H1 (cell line): ENCODE measurements at regions not wholly inside any gene's neighbourhood (a gene's known extent, or its start where the extent isn't known, plus 50 kb on each side); places are given as distances from the start of the nearest gene placed in this dataset.

Experiments
- CTCF ChIA-PET: fragments of 300-600 bp; sonication (Branson Sonifier 250); formaldehyde crosslinking; loops from one replicate; lab custom pipeline; 2021; ENCODE audit not compliant: partially characterized antibody; lab: Charles Lee
- POLR2A ChIA-PET: fragments of 300-600 bp; sonication (Branson Sonifier 250); formaldehyde crosslinking; loops from one replicate; lab custom pipeline; 2021; ENCODE audit warnings: inconsistent platforms; ENCODE audit not compliant: partially characterized antibody; lab: Charles Lee
- DNase-seq, 2 experiments: peaks; one replicate each; pipeline versions ENCODE4 v3.0.0 to v3.0.0-alpha.2; 2010 to 2022; ENCODE audit warnings: low spot score in 2 of 2, low read depth in 1 of 2, mixed read lengths in 1 of 2
- FAIRE-seq: peaks from 2 replicates; lab custom pipeline; 2011; peaks lifted over from hg19 to GRCh38; lab: Jason Lieb, UNC
- H2AFZ ChIP-seq: 2 replicates; pipeline ENCODE4 v1.8.1; 2012; ENCODE audit warnings: low read length, inconsistent platforms
- H2AK5ac ChIP-seq: 2 replicates; pipeline ENCODE4 v1.6.1; 2013; ENCODE audit warnings: low read depth, low read length
- H2BK120ac ChIP-seq: replicated peaks from 2 replicates; pipeline ENCODE3; 2013; ENCODE audit warnings: low read depth, low read length, inconsistent platforms
- H2BK12ac ChIP-seq: 2 replicates; pipeline ENCODE4 v1.6.1; 2013; ENCODE audit warnings: low read depth, low read length
- H2BK15ac ChIP-seq: 2 replicates; pipeline ENCODE4 v1.6.1; 2013; ENCODE audit warnings: low read length
- H2BK20ac ChIP-seq: 2 replicates; pipeline ENCODE4 v1.6.1; 2013; ENCODE audit warnings: low read length
- H2BK5ac ChIP-seq: 2 replicates; pipeline ENCODE4 v1.6.1; 2013; ENCODE audit warnings: low read depth, low read length
- H3K14ac ChIP-seq: 2 replicates; pipeline ENCODE4 v1.6.1; 2013; ENCODE audit warnings: inconsistent platforms; ENCODE audit not compliant: insufficient read length
- H3K18ac ChIP-seq: 2 replicates; pipeline ENCODE4 v1.6.1; 2013; ENCODE audit warnings: low read length; ENCODE audit errors: extremely low read depth
- H3K23ac ChIP-seq: 2 replicates; pipeline ENCODE4 v1.6.1; 2013; ENCODE audit warnings: inconsistent platforms; ENCODE audit not compliant: insufficient read length
- H3K23me2 ChIP-seq: 2 replicates; pipeline ENCODE4 v1.6.1; 2013; ENCODE audit warnings: low read depth, low read length
- H3K27ac ChIP-seq: 2 replicates; pipeline ENCODE4 v1.6.1; 2011; ENCODE audit warnings: low read depth, low read length, inconsistent platforms
- H3K27me3 ChIP-seq, 4 experiments: replicated peaks in 1 of 4; 1 replicate in 1 of 4; 2 replicates in 3 of 4; pipeline versions ENCODE4 v1.6.1 to v1.8.1; 2011 to 2013; ENCODE audit warnings: low read length in 3 of 4, mild to moderate bottlenecking in 3 of 4, inconsistent platforms in 2 of 4, mixed read lengths in 2 of 4, moderate library complexity in 1 of 4; ENCODE audit not compliant: control insufficient read depth in 3 of 4, insufficient read depth in 3 of 4; ENCODE audit errors: extremely low read depth in 1 of 4
- H3K36me3 ChIP-seq, 4 experiments: 2 replicates each; pipeline versions ENCODE4 v1.6.1 to v1.8.1; 2011 to 2013; ENCODE audit warnings: mild to moderate bottlenecking in 4 of 4, low read length in 3 of 4, moderate library complexity in 2 of 4, control low read depth in 1 of 4, inconsistent platforms in 1 of 4; ENCODE audit not compliant: insufficient read depth in 4 of 4, control insufficient read depth in 2 of 4
- H3K4ac ChIP-seq: replicated peaks from 2 replicates; pipeline ENCODE3; 2013; ENCODE audit warnings: low read length, low read depth, mixed read lengths, inconsistent platforms; ENCODE audit not compliant: insufficient read length
- H3K4me1 ChIP-seq, 4 experiments: replicated peaks in 1 of 4; 1 replicate in 1 of 4; 2 replicates in 3 of 4; pipeline versions ENCODE4 v1.6.1 to v1.8.1; 2011 to 2013; ENCODE audit warnings: low read length in 3 of 4, inconsistent platforms in 2 of 4, mixed read lengths in 1 of 4; ENCODE audit not compliant: insufficient read depth in 4 of 4, control insufficient read depth in 3 of 4
- H3K4me2 ChIP-seq, 2 experiments: 2 replicates each; pipeline versions ENCODE4 v1.6.1 to v1.8.1; 2011 to 2013; ENCODE audit warnings: low read depth in 2 of 2, low read length in 2 of 2, control low read depth in 1 of 2, inconsistent platforms in 1 of 2, mild to moderate bottlenecking in 1 of 2; ENCODE audit not compliant: insufficient read depth in 1 of 2
- H3K4me3 ChIP-seq, 4 experiments: fragments of 200-600, 300-600 bp in 1 of 4; sonication (generic), shearing (Covaris generic), sonication (Bioruptor Twin) in 1 of 4; 2 replicates each; pipeline versions ENCODE4 v1.5.1 to v1.8.1; 2011 to 2016; ENCODE audit warnings: low read length in 4 of 4, low read depth in 3 of 4, control low read depth in 2 of 4, inconsistent platforms in 2 of 4, mild to moderate bottlenecking in 2 of 4, mixed read lengths in 1 of 4, moderate library complexity in 1 of 4; ENCODE audit not compliant: insufficient read depth in 2 of 4; ENCODE audit errors: extremely low read depth in 1 of 4
- H3K56ac ChIP-seq: replicated peaks from 2 replicates; pipeline ENCODE3; 2013; ENCODE audit warnings: low read depth, mild to moderate bottlenecking, mixed read lengths, low read length, inconsistent platforms; ENCODE audit not compliant: insufficient read length
- H3K79me1 ChIP-seq: 2 replicates; pipeline ENCODE4 v1.6.1; 2013; ENCODE audit warnings: low read depth, low read length, control low read depth
- H3K79me2 ChIP-seq, 2 experiments: 2 replicates each; pipeline versions ENCODE4 v1.6.1 to v1.8.1; 2012 to 2013; ENCODE audit warnings: low read length in 2 of 2, mild to moderate bottlenecking in 2 of 2, inconsistent platforms in 1 of 2; ENCODE audit not compliant: insufficient read depth in 2 of 2, control insufficient read depth in 1 of 2
- H3K9ac ChIP-seq, 4 experiments: replicated peaks in 1 of 4; 1 replicate in 1 of 4; 2 replicates in 3 of 4; pipeline versions ENCODE4 v1.6.1 to v1.8.1; 2011 to 2013; ENCODE audit warnings: low read depth in 3 of 4, low read length in 3 of 4, control low read depth in 2 of 4, mild to moderate bottlenecking in 2 of 4, moderate library complexity in 2 of 4, inconsistent platforms in 1 of 4; ENCODE audit errors: extremely low read depth in 1 of 4
- H3K9me3 ChIP-seq, 2 experiments: 2 replicates each; pipeline versions ENCODE4 v1.6.1 to v1.8.1; 2012 to 2013; ENCODE audit warnings: mild to moderate bottlenecking in 2 of 2, moderate library complexity in 2 of 2, control low read depth in 1 of 2, inconsistent platforms in 1 of 2, low read depth in 1 of 2, low read length in 1 of 2, mixed read lengths in 1 of 2; ENCODE audit not compliant: insufficient read depth in 2 of 2
- H4K20me1 ChIP-seq, 2 experiments: replicated peaks in 1 of 2; 2 replicates each; pipeline versions ENCODE3 to v1.8.1; 2011 to 2013; ENCODE audit warnings: inconsistent platforms in 2 of 2, low read length in 2 of 2, mild to moderate bottlenecking in 1 of 2; ENCODE audit not compliant: insufficient read depth in 2 of 2, control insufficient read depth in 1 of 2
- H4K5ac ChIP-seq: 2 replicates; pipeline ENCODE4 v1.6.1; 2013; ENCODE audit warnings: low read length, low read depth, mixed read lengths, inconsistent platforms; ENCODE audit not compliant: insufficient read length
- H4K8ac ChIP-seq: 2 replicates; pipeline ENCODE4 v1.8.0; 2013; ENCODE audit warnings: mild to moderate bottlenecking, moderate library complexity, low read length, inconsistent platforms; ENCODE audit not compliant: insufficient read depth; ENCODE audit errors: extremely low read depth
- H4K91ac ChIP-seq: replicated peaks from 2 replicates; pipeline ENCODE3; 2013; ENCODE audit warnings: low read length, mixed read lengths, inconsistent platforms; ENCODE audit not compliant: insufficient read length
- BACH1 ChIP-seq: IDR thresholded peaks from 2 replicates; pipeline ENCODE4 v1.6.1; 2012; ENCODE audit warnings: low read length, improper control_type of control experiment
- BRCA1 ChIP-seq: IDR thresholded peaks from 2 replicates; pipeline ENCODE4 v1.6.1; 2012; ENCODE audit warnings: low read depth, low read length, improper control_type of control experiment
- CHD2 ChIP-seq: IDR thresholded peaks from 2 replicates; pipeline ENCODE4 v1.6.1; 2012; ENCODE audit warnings: low read length, improper control_type of control experiment
- EZH2 ChIP-seq: fragments of 200-600 bp; sonication (generic); IDR thresholded peaks from 2 replicates; pipeline ENCODE4 v1.7.1; 2012; ENCODE audit warnings: low read depth, mild to moderate bottlenecking, moderate library complexity, low read length, inconsistent platforms; ENCODE audit not compliant: severe bottlenecking
- HDAC6 ChIP-seq: IDR thresholded peaks from one replicate; pipeline ENCODE4 v1.7.1; 2012; ENCODE audit warnings: low read depth, mild to moderate bottlenecking, inconsistent platforms, low read length, moderate library complexity
- KDM4A ChIP-seq: IDR thresholded peaks from one replicate; pipeline ENCODE4 v1.7.1; 2012; ENCODE audit warnings: low read depth, mild to moderate bottlenecking, moderate library complexity, low read length, inconsistent platforms; ENCODE audit not compliant: severe bottlenecking
- MAFK ChIP-seq: IDR thresholded peaks from 2 replicates; pipeline ENCODE4 v1.6.1; 2012; ENCODE audit warnings: low read depth, mild to moderate bottlenecking, improper control_type of control experiment, low read length
- RXRA ChIP-seq: IDR thresholded peaks from 2 replicates; pipeline ENCODE4 v1.6.1; 2011; ENCODE audit warnings: low read depth, mild to moderate bottlenecking, low read length, moderate library complexity; ENCODE audit not compliant: insufficient read depth
- SIN3A ChIP-seq, 2 experiments: IDR thresholded peaks in 1 of 2; conservative IDR thresholded peaks in 1 of 2; 2 replicates each; pipeline ENCODE4 v1.6.1; 2011 to 2012; ENCODE audit warnings: low read length in 2 of 2, improper control_type of control experiment in 1 of 2, low read depth in 1 of 2, mild to moderate bottlenecking in 1 of 2
- WGBS, 2 experiments: shearing (Covaris generic) in 1 of 2; methylation state at CpG; one replicate each; pipeline versions ENCODE4 v1.1.6 to v1.1.7; 2013 to 2015; ENCODE audit warnings: low lambda C conversion rate in 2 of 2, mixed read lengths in 2 of 2, inconsistent platforms in 1 of 2, low coverage in 1 of 2, missing lambda C conversion rate in 1 of 2; ENCODE audit not compliant: insufficient replicate concordance in 2 of 2, insufficient coverage in 1 of 2, insufficient read length in 1 of 2; ENCODE audit errors: extremely low coverage in 1 of 2, missing lambda C conversion rate in 1 of 2; 5-methylcytosine and 5-hydroxymethylcytosine counted together

DNA sequence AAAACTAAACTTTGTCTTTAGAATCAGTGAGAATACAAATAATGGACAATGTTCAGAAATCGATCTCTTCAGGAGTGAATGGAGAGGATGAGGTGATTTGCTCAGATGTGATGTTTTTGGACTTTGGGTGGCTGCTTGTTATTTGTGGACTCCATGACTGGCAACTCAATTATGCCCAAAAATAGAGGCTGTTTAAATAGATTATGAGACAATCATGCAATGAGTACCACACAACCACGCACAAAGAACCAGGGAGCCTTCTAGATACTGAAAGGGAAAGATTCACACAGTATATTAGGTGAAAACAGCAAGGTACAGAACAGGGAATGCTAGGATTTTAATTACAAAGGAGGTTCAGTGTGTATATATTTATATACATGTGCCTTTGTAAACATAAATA, 141.3 kb upstream of the ANK3 start:
- H3K4me2 ChIP-seq, result no peak overlapping the region
- no peaks in the 10 kb centered on the region for H3K79me1 ChIP-seq
- no peak overlapping the region for H3K56ac ChIP-seq
- DNase-seq (no peak), FAIRE-seq (no peak)
- H2BK12ac ChIP-seq, result no peak overlapping the region
- H4K5ac ChIP-seq, result no peak overlapping the region
- 96% methylated on average over 2 of the region's 2 CpGs; no CpG with 5 or more reads in 1 of the 2 experiments for WGBS, 2 experiments
- H3K18ac ChIP-seq, result no peak overlapping the region
- H3K14ac ChIP-seq, result no peak overlapping the region
- H4K91ac ChIP-seq, result no peak overlapping the region
- H2AK5ac ChIP-seq, result no peak overlapping the region
- H3K36me3 ChIP-seq, result no peaks in the 10 kb centered on the region
- no peak overlapping the region for H2BK120ac ChIP-seq
- H4K8ac ChIP-seq, result no peak overlapping the region
- no peaks in the 10 kb centered on the region for H3K27me3 ChIP-seq
- H2BK5ac ChIP-seq, result no peak overlapping the region
- H2AFZ ChIP-seq, result no peak overlapping the region
- peaks cover 0 to 7% (median 4%) of the 10 kb centered on the region in 4 experiments; a peak in 3 of 7 replicates for H3K4me1 ChIP-seq
- no peaks in the 10 kb centered on the region for H3K79me2 ChIP-seq
- ChIA-PET POLR2A (interaction anchor here (1.4 kb wide), 1 partner anchor 9 kb away, joined by 5 read pairs; no protein-coding TSS in a partner anchor), CTCF (interaction anchor here (1.0 kb wide), 1 partner anchor 13 kb away, joined by 3 read pairs; no protein-coding TSS in a partner anchor)
- H3K23ac ChIP-seq, result no peak overlapping the region
- H3K9ac ChIP-seq, result no peak overlapping the region
- no peaks in the 10 kb centered on the region for H3K9me3 ChIP-seq
- no peak overlapping the region for H3K4me3 ChIP-seq
- H2BK20ac ChIP-seq, result no peak overlapping the region
- no peak overlapping the region for H3K27ac ChIP-seq
- H3K4ac ChIP-seq, result no peak overlapping the region
- no peaks in the 10 kb centered on the region for H4K20me1 ChIP-seq
- H2BK15ac ChIP-seq, result no peak overlapping the region
- no peaks in the 10 kb centered on the region for H3K23me2 ChIP-seq
- TF ChIP-seq BRCA1 (no peak), KDM4A (no peak), SIN3A (conservative IDR thresholded peaks at IDR 0.05 in 1 of 2, IDR thresholded peaks at IDR 0.05 in 1 of 2; ENCODE audit: low read depth in 1 of 2, low read length in 2 of 2) (no peak), BACH1 (no peak), HDAC6 (no peak), EZH2 (no peak), RXRA (no peak), CHD2 (no peak), MAFK (no peak)
